SK-N-SH (cell line): ENCODE measurements at regions not wholly inside any gene's neighbourhood (a gene's known extent, or its start where the extent isn't known, plus 50 kb on each side); places are given as distances from the start of the nearest gene placed in this dataset.

ENCODE experiments used
- CTCF ChIA-PET: fragments of 300-600, 350-600 bp; formaldehyde crosslinking; extraction: SDS; loops from one replicate; lab custom pipeline; 2021; lab: Yijun Ruan, JAX
- POLR2A ChIA-PET: fragments of 350-600 bp; sonication (Branson Sonifier 250); formaldehyde crosslinking; extraction: SDS; loops from one replicate; lab custom pipeline; 2020; ENCODE audit warnings: antibody characterized with exemption, inconsistent platforms; lab: Yijun Ruan, JAX
- DNase-seq: peaks from one replicate; pipeline ENCODE4 v3.0.0; 2012
- H2AFZ ChIP-seq: fragments of 200-600 bp; sonication (generic); 2 replicates; pipeline ENCODE4 v1.8.1; 2016; ENCODE audit warnings: antibody characterized with exemption, mild to moderate bottlenecking, low read depth
- H3F3A ChIP-seq: fragments of 200-600 bp; sonication (generic); replicated peaks from 2 replicates; pipeline ENCODE3; 2016; ENCODE audit warnings: antibody characterized with exemption, mild to moderate bottlenecking; ENCODE audit not compliant: insufficient read depth
- H3K27ac ChIP-seq, 2 experiments: fragments of 200-500 bp in 1 of 2; fragments of 200-600 bp in 1 of 2; sonication (Bioruptor generic) in 1 of 2; sonication (generic), shearing (Covaris generic) in 1 of 2; 2 replicates each; pipeline versions ENCODE4 v1.5.1 to v1.6.1; 2014 to 2016; ENCODE audit warnings: low read depth in 2 of 2, inconsistent platforms in 1 of 2, low read length in 1 of 2, mild to moderate bottlenecking in 1 of 2, mixed read lengths in 1 of 2
- H3K27me3 ChIP-seq: fragments of 200-600 bp; sonication (generic), shearing (Covaris generic); 2 replicates; pipeline ENCODE4 v1.6.1; 2016; ENCODE audit warnings: mixed run types; ENCODE audit not compliant: insufficient read depth
- H3K36me3 ChIP-seq, 2 experiments: fragments of 200-500 bp in 1 of 2; fragments of 200-600 bp in 1 of 2; sonication (Bioruptor generic) in 1 of 2; sonication (generic) in 1 of 2; replicated peaks in 1 of 2; 2 replicates each; pipeline versions ENCODE3 to v1.5.1; 2014 to 2016; ENCODE audit warnings: low read length in 1 of 2, mild to moderate bottlenecking in 1 of 2; ENCODE audit not compliant: insufficient read depth in 2 of 2, control insufficient read depth in 1 of 2
- H3K4me1 ChIP-seq, 2 experiments: fragments of 200-500 bp in 1 of 2; fragments of 200-600 bp in 1 of 2; sonication (Bioruptor generic) in 1 of 2; sonication (generic), shearing (Covaris generic) in 1 of 2; 2 replicates each; pipeline versions ENCODE4 v1.5.1 to v1.6.1; 2014 to 2016; ENCODE audit warnings: low read depth in 1 of 2, low read length in 1 of 2, mixed run types in 1 of 2; ENCODE audit not compliant: insufficient read depth in 2 of 2, control insufficient read depth in 1 of 2
- H3K4me2 ChIP-seq: fragments of 200-600 bp; sonication (generic), shearing (Covaris generic); 2 replicates; pipeline ENCODE4 v1.6.1; 2017; ENCODE audit warnings: mixed run types
- H3K4me3 ChIP-seq, 2 experiments: fragments of 200-500 bp in 1 of 2; fragments of 200-600 bp in 1 of 2; sonication (Bioruptor generic) in 1 of 2; sonication (generic), shearing (Covaris generic) in 1 of 2; 2 replicates each; pipeline versions ENCODE4 v1.5.1 to v1.8.1; 2014 to 2016; ENCODE audit warnings: low read depth in 2 of 2, inconsistent platforms in 1 of 2, low read length in 1 of 2, mild to moderate bottlenecking in 1 of 2, mixed read lengths in 1 of 2, moderate library complexity in 1 of 2
- H3K79me2 ChIP-seq: fragments of 200-600 bp; sonication (generic); 2 replicates; pipeline ENCODE4 v1.8.1; 2017; ENCODE audit warnings: mild to moderate bottlenecking; ENCODE audit not compliant: insufficient read depth
- H3K9ac ChIP-seq: fragments of 200-600 bp; sonication (generic); 2 replicates; pipeline ENCODE4 v1.6.1; 2017; ENCODE audit warnings: mixed run types
- H3K9me2 ChIP-seq: fragments of 200-600 bp; sonication (generic); 2 replicates; pipeline ENCODE4 v1.6.1; 2017; ENCODE audit warnings: mixed run types
- H3K9me3 ChIP-seq: fragments of 200-600 bp; sonication (generic); 2 replicates; pipeline ENCODE4 v1.6.1; 2017; ENCODE audit warnings: mixed run types, mild to moderate bottlenecking, moderate library complexity
- H4K20me1 ChIP-seq: fragments of 200-600 bp; sonication (generic); 2 replicates; pipeline ENCODE4 v1.6.1; 2017; ENCODE audit warnings: mild to moderate bottlenecking, mixed run types; ENCODE audit not compliant: insufficient read depth
- CHD2 ChIP-seq: fragments of 150-350 bp; IDR thresholded peaks from 2 replicates; pipeline ENCODE4 v1.6.1; 2018; ENCODE audit warnings: low read length; ENCODE audit not compliant: partially characterized antibody
- ELF1 ChIP-seq: IDR thresholded peaks from 2 replicates; pipeline ENCODE4 v1.4.0; 2012
- EP300 ChIP-seq, 2 experiments: IDR thresholded peaks; 2 replicates each; pipeline versions ENCODE4 v1.4.0 to v1.6.1; 2012; ENCODE audit warnings: borderline replicate concordance in 1 of 2, low read depth in 1 of 2, low read length in 1 of 2
- FOSL2 ChIP-seq: IDR thresholded peaks from 2 replicates; pipeline ENCODE4 v1.4.0; 2012; ENCODE audit warnings: low read depth, mild to moderate bottlenecking, moderate library complexity, borderline replicate concordance
- FOXJ3 ChIP-seq: sonication (generic); formaldehyde crosslinking; IDR thresholded peaks from 2 replicates; pipeline ENCODE4 v1.5.1; 2020; ENCODE audit warnings: mild to moderate bottlenecking, missing genetic modification reagents
- FOXM1 ChIP-seq: IDR thresholded peaks from 2 replicates; pipeline ENCODE4 v1.4.0; 2012; ENCODE audit warnings: low read depth, mild to moderate bottlenecking
- GATA2 ChIP-seq: sonication (generic); formaldehyde crosslinking; IDR thresholded peaks from 2 replicates; pipeline ENCODE4 v1.5.0; 2020; ENCODE audit warnings: mild to moderate bottlenecking, missing genetic modification reagents
- MEF2A ChIP-seq: IDR thresholded peaks from 2 replicates; pipeline ENCODE4 v1.4.0; 2012; ENCODE audit warnings: low read depth, borderline replicate concordance
- MXI1 ChIP-seq: IDR thresholded peaks from 2 replicates; pipeline ENCODE4 v1.6.1; 2012; ENCODE audit warnings: mild to moderate bottlenecking, low read depth, low read length, improper control_type of control experiment
- NFIC ChIP-seq: IDR thresholded peaks from 2 replicates; pipeline ENCODE4 v1.4.0; 2012; ENCODE audit warnings: borderline replicate concordance
- NRF1 ChIP-seq: IDR thresholded peaks from 2 replicates; pipeline ENCODE4 v1.6.1; 2012; ENCODE audit warnings: low read depth, mild to moderate bottlenecking, low read length
- RAD21 ChIP-seq: IDR thresholded peaks from 2 replicates; pipeline ENCODE4 v1.6.1; 2012; ENCODE audit warnings: mild to moderate bottlenecking, low read length
- RXRA ChIP-seq: IDR thresholded peaks from 2 replicates; pipeline ENCODE4 v1.4.0; 2012; ENCODE audit warnings: low read depth, mild to moderate bottlenecking, borderline replicate concordance
- SIN3A ChIP-seq: IDR thresholded peaks from 2 replicates; pipeline ENCODE4 v1.6.1; 2012; ENCODE audit warnings: low read depth, mild to moderate bottlenecking, low read length, moderate library complexity, borderline replicate concordance
- TCF12 ChIP-seq: IDR thresholded peaks from 2 replicates; pipeline ENCODE4 v1.4.0; 2012
- WGBS: methylation state at CpG from one replicate; pipeline ENCODE4 v1.1.6; 2017; ENCODE audit warnings: low lambda C conversion rate; 5-methylcytosine and 5-hydroxymethylcytosine counted together
- TF ChIP-seq, protein P1 (sequence below): IDR thresholded peaks from 2 replicates; pipeline ENCODE4 v1.6.1; 2012; ENCODE audit warnings: mild to moderate bottlenecking, low read depth, low read length, moderate library complexity
- TF ChIP-seq, protein P2 (sequence below): fragments of 150-350 bp; IDR thresholded peaks from 2 replicates; pipeline ENCODE4 v1.6.1; 2017; ENCODE audit warnings: antibody characterized with exemption, low read length, low read depth, borderline replicate concordance
- TF ChIP-seq, protein P3 (sequence below): fragments of 200-600 bp; sonication (generic); IDR thresholded peaks from 2 replicates; pipeline ENCODE4 v1.6.1; 2017; ENCODE audit warnings: antibody characterized with exemption, mild to moderate bottlenecking, moderate library complexity
- TF ChIP-seq, protein P4 (sequence below): IDR thresholded peaks from 2 replicates; pipeline ENCODE4 v1.4.0; 2012; ENCODE audit warnings: low read depth
- TF ChIP-seq, protein P5 (sequence below): fragments of 150-350 bp; IDR thresholded peaks from 2 replicates; pipeline ENCODE4 v1.6.1; 2016; ENCODE audit warnings: mild to moderate bottlenecking, low read depth, low read length

DNA sequence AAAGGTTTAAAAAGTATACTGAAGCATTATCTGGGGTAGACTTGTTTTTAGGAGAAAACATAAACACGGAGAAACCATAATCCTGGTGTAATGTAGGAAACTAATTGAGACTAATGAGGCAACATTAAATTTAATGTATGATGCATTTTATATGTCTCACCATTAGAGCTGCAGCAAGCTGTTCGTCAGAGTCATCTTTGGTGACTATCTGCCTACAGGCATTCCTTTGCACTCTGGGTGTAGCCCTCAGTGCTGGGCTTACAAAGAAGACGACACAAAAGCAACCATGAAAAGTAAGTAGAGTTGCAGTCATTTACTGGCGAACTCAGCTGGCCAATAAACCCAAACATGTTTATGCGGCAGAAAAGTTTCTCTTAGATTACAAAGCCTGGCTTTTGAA is 415.3 kb upstream of the ZEB2 start:
- Histone ChIP-seq H3K9ac (no peak overlapping the region), H4K20me1 (no peaks in the 10 kb centered on the region), H3K79me2 (no peaks in the 10 kb centered on the region), H3F3A (peaks cover 19% of the 10 kb centered on the region), H3K27me3 (no peaks in the 10 kb centered on the region), H3K9me2 (no peaks in the 10 kb centered on the region), H3K9me3 (no peaks in the 10 kb centered on the region), H3K27ac (no peak overlapping the region), H3K4me2 (no peak overlapping the region), H3K4me1 (peaks cover 18 to 24% of the 10 kb centered on the region in 2 experiments; a peak in 3 of 4 replicates)
- no peak for DNase-seq
- WGBS: 96% methylated on average over 5 of the region's 5 CpGs
- POLR2A ChIA-PET: no interaction called here
- TF ChIP-seq TCF12 (no peak), SIN3A (no peak), FOXM1 (no peak), MEF2A (no peak), ELF1 (no peak), CHD2 (no peak), FOXJ3 (CRISPR knock-in tag) (no peak)
- TF ChIP-seq, protein P1, sequence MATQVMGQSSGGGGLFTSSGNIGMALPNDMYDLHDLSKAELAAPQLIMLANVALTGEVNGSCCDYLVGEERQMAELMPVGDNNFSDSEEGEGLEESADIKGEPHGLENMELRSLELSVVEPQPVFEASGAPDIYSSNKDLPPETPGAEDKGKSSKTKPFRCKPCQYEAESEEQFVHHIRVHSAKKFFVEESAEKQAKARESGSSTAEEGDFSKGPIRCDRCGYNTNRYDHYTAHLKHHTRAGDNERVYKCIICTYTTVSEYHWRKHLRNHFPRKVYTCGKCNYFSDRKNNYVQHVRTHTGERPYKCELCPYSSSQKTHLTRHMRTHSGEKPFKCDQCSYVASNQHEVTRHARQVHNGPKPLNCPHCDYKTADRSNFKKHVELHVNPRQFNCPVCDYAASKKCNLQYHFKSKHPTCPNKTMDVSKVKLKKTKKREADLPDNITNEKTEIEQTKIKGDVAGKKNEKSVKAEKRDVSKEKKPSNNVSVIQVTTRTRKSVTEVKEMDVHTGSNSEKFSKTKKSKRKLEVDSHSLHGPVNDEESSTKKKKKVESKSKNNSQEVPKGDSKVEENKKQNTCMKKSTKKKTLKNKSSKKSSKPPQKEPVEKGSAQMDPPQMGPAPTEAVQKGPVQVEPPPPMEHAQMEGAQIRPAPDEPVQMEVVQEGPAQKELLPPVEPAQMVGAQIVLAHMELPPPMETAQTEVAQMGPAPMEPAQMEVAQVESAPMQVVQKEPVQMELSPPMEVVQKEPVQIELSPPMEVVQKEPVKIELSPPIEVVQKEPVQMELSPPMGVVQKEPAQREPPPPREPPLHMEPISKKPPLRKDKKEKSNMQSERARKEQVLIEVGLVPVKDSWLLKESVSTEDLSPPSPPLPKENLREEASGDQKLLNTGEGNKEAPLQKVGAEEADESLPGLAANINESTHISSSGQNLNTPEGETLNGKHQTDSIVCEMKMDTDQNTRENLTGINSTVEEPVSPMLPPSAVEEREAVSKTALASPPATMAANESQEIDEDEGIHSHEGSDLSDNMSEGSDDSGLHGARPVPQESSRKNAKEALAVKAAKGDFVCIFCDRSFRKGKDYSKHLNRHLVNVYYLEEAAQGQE: no peak
- TF ChIP-seq, all 33 proteins: peak for 0
- CTCF ChIA-PET: no interaction called here
- Histone ChIP-seq H2AFZ (no peak overlapping the region), H3K36me3 (no peaks in the 10 kb centered on the region), H3K4me3 (no peak overlapping the region)

DNA sequence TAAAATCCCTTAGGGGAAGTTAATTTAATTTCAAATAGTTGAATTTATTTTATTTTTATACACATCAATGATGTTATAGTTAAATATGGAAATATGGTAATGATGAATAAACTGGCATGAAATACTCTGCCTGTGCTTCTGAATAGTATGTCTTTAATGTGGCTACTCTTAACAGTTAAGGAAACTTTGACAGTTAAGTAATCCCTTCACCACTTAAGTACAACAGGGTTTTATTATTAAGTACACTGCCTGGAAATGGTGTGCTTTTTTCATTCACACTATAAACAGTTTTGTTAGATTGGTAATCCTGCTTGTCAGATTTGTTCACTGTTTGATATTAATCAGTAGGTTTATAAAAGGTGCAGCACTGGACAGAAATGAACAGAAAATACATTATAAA is 412.0 kb upstream of the ZEB2 start:
- Histone ChIP-seq H3K4me1 (peaks cover 0 to 1% of the 10 kb centered on the region in 2 experiments; a peak in 1 of 4 replicates), H2AFZ (no peak overlapping the region), H3K27ac (no peak overlapping the region), H3K9ac (no peak overlapping the region), H3K27me3 (no peaks in the 10 kb centered on the region), H3K9me3 (0 out of 2 replicates have a peak, but pooled peaks cover 13% of the 10 kb centered on the region), H4K20me1 (no peaks in the 10 kb centered on the region), H3K4me2 (no peak overlapping the region), H3K4me3 (no peak overlapping the region), H3F3A (no peaks in the 10 kb centered on the region), H3K36me3 (peaks cover 0 to 4% of the 10 kb centered on the region in 2 experiments), H3K79me2 (no peaks in the 10 kb centered on the region), H3K9me2 (no peaks in the 10 kb centered on the region)
- no peak for DNase-seq
- CTCF ChIA-PET: no interaction called here
- POLR2A ChIA-PET: no interaction called here
- TF ChIP-seq MXI1 (no peak), RXRA (no peak), NRF1 (no peak), NFIC (no peak), GATA2 (CRISPR knock-in tag) (no peak), MEF2A (no peak), FOSL2 (no peak), CHD2 (no peak), FOXM1 (no peak), ELF1 (no peak), EP300 (IDR thresholded peaks at IDR 0.05; ENCODE audit: borderline replicate concordance in 1 of 2, low read depth in 1 of 2, low read length in 1 of 2) (no peak), RAD21 (no peak), TCF12 (no peak)
- TF ChIP-seq, protein P2, sequence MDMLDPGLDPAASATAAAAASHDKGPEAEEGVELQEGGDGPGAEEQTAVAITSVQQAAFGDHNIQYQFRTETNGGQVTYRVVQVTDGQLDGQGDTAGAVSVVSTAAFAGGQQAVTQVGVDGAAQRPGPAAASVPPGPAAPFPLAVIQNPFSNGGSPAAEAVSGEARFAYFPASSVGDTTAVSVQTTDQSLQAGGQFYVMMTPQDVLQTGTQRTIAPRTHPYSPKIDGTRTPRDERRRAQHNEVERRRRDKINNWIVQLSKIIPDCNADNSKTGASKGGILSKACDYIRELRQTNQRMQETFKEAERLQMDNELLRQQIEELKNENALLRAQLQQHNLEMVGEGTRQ: no peak
- TF ChIP-seq, protein P3, sequence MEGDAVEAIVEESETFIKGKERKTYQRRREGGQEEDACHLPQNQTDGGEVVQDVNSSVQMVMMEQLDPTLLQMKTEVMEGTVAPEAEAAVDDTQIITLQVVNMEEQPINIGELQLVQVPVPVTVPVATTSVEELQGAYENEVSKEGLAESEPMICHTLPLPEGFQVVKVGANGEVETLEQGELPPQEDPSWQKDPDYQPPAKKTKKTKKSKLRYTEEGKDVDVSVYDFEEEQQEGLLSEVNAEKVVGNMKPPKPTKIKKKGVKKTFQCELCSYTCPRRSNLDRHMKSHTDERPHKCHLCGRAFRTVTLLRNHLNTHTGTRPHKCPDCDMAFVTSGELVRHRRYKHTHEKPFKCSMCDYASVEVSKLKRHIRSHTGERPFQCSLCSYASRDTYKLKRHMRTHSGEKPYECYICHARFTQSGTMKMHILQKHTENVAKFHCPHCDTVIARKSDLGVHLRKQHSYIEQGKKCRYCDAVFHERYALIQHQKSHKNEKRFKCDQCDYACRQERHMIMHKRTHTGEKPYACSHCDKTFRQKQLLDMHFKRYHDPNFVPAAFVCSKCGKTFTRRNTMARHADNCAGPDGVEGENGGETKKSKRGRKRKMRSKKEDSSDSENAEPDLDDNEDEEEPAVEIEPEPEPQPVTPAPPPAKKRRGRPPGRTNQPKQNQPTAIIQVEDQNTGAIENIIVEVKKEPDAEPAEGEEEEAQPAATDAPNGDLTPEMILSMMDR: no peak
- TF ChIP-seq, protein P4, sequence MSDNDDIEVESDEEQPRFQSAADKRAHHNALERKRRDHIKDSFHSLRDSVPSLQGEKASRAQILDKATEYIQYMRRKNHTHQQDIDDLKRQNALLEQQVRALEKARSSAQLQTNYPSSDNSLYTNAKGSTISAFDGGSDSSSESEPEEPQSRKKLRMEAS: no peak
- TF ChIP-seq, protein P5, sequence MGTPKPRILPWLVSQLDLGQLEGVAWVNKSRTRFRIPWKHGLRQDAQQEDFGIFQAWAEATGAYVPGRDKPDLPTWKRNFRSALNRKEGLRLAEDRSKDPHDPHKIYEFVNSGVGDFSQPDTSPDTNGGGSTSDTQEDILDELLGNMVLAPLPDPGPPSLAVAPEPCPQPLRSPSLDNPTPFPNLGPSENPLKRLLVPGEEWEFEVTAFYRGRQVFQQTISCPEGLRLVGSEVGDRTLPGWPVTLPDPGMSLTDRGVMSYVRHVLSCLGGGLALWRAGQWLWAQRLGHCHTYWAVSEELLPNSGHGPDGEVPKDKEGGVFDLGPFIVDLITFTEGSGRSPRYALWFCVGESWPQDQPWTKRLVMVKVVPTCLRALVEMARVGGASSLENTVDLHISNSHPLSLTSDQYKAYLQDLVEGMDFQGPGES: no peak
